ENCODE measurements at regions not wholly inside any gene's neighbourhood (a gene's known extent, or its start where the extent isn't known, plus 50 kb on each side); places are given as distances from the start of the nearest gene placed in this dataset.

DNA sequence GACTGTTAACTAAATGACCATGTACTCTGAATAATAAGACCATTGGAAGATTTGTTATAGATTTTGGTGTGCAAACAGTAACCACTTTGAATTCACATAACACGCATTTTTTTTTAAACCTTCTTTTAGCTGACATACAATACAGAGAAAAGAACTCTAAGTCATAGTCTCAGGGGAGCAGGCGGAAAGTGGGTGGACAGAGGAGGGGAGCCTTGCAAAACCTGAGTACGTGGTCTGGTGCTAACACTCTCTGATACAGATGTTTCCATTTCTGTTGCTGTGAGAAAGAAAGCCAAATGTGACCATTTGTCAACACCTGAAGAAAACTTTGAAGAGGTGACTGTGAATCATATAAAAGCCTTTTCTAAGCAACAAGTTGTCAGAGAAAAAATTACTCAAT is 151.8 kb upstream of the GCFC2 start:
- Histone ChIP-seq H3K4me3 (ENCODE audit: low read length) (no peak overlapping the region), H2AFZ (ENCODE audit: low read length) (no peak overlapping the region), H4K20me1 (ENCODE audit: low read length) (no peaks in the 10 kb centered on the region), H3K9ac (ENCODE audit: low read length) (no peak overlapping the region), H3K36me3 (ENCODE audit: low read depth, low read length) (no peaks in the 10 kb centered on the region), H3K4me1 (ENCODE audit: insufficient read depth, low read length) (no peaks in the 10 kb centered on the region), H3F3A (ENCODE audit: low read length, unreplicated experiment) (no peaks in the 10 kb centered on the region), H3K9me3 (ENCODE audit: low read length) (no peaks in the 10 kb centered on the region), H3K79me2 (ENCODE audit: low read length) (no peaks in the 10 kb centered on the region), H3K4me2 (ENCODE audit: low read length) (no peak overlapping the region), H3K27ac (ENCODE audit: low read length) (no peak overlapping the region), H3K9me2 (replicated peaks; ENCODE audit: low read length) (no peaks in the 10 kb centered on the region), H3K27me3 (ENCODE audit: low read length) (peaks cover 38% of the 10 kb centered on the region)
- ATAC-seq: no peak
- TF ChIP-seq EZH2 (IDR thresholded peaks at IDR 0.05; ENCODE audit: low read length, unreplicated experiment) (no peak), EZH2phosphoT487 (IDR thresholded peaks at IDR 0.05; ENCODE audit: borderline replicate concordance, low read length) (no peak)
- TF ChIP-seq, protein P1, sequence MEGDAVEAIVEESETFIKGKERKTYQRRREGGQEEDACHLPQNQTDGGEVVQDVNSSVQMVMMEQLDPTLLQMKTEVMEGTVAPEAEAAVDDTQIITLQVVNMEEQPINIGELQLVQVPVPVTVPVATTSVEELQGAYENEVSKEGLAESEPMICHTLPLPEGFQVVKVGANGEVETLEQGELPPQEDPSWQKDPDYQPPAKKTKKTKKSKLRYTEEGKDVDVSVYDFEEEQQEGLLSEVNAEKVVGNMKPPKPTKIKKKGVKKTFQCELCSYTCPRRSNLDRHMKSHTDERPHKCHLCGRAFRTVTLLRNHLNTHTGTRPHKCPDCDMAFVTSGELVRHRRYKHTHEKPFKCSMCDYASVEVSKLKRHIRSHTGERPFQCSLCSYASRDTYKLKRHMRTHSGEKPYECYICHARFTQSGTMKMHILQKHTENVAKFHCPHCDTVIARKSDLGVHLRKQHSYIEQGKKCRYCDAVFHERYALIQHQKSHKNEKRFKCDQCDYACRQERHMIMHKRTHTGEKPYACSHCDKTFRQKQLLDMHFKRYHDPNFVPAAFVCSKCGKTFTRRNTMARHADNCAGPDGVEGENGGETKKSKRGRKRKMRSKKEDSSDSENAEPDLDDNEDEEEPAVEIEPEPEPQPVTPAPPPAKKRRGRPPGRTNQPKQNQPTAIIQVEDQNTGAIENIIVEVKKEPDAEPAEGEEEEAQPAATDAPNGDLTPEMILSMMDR (conservative IDR thresholded peaks at IDR 0.05; ENCODE audit: low read depth, low read length): no peak
- ChIA-PET POLR2A (ENCODE audit: unreplicated experiment) (no interaction called here), CTCF (no interaction called here)
- intact Hi-C loops (cut with micrococcal nuclease): no loop called here
- DNase-seq: no peak
- BruUV-seq (replicated peaks): no TSS peak

DNA sequence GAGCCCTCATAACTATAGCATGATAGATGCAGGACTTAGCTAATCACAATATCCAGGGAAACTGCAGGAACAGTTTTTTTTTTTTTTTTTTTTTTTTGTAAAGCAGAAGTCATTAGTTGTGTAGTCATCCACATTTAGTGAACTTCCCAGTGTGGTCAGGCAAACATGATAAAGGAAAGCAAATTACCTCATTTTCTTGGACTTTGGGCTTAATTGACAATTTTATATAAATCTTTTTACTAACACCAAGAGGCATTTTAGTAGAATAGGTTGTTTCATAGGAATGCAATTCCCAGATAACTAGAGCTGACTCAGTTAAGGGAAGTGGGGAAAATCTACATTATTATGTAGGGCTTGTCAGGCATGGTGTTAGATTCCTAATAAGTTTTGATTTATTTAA is 142.7 kb upstream of the GCFC2 start:
- TF ChIP-seq, protein P1 (conservative IDR thresholded peaks at IDR 0.05; ENCODE audit: low read depth, low read length): no peak
- TF ChIP-seq EZH2phosphoT487 (IDR thresholded peaks at IDR 0.05; ENCODE audit: borderline replicate concordance, low read length) (no peak), EZH2 (IDR thresholded peaks at IDR 0.05; ENCODE audit: low read length, unreplicated experiment) (no peak)
- Histone ChIP-seq H4K20me1 (ENCODE audit: low read length) (no peaks in the 10 kb centered on the region), H3K27me3 (ENCODE audit: low read length) (peaks cover 18% of the 10 kb centered on the region), H2AFZ (ENCODE audit: low read length) (no peak overlapping the region), H3K9me2 (replicated peaks; ENCODE audit: low read length) (no peaks in the 10 kb centered on the region), H3K4me2 (ENCODE audit: low read length) (no peak overlapping the region), H3F3A (ENCODE audit: low read length, unreplicated experiment) (no peaks in the 10 kb centered on the region), H3K79me2 (ENCODE audit: low read length) (no peaks in the 10 kb centered on the region), H3K9me3 (ENCODE audit: low read length) (no peaks in the 10 kb centered on the region), H3K27ac (ENCODE audit: low read length) (no peak overlapping the region), H3K9ac (ENCODE audit: low read length) (no peak overlapping the region), H3K4me1 (ENCODE audit: insufficient read depth, low read length) (no peaks in the 10 kb centered on the region), H3K4me3 (ENCODE audit: low read length) (no peak overlapping the region), H3K36me3 (ENCODE audit: low read depth, low read length) (no peaks in the 10 kb centered on the region)
- no TSS peak for BruUV-seq (replicated peaks)
- ATAC-seq (no peak), DNase-seq (no peak)
- intact Hi-C loops (cut with micrococcal nuclease): no loop called here
- CTCF ChIA-PET: no interaction called here
- POLR2A ChIA-PET (ENCODE audit: unreplicated experiment): no interaction called here

DNA sequence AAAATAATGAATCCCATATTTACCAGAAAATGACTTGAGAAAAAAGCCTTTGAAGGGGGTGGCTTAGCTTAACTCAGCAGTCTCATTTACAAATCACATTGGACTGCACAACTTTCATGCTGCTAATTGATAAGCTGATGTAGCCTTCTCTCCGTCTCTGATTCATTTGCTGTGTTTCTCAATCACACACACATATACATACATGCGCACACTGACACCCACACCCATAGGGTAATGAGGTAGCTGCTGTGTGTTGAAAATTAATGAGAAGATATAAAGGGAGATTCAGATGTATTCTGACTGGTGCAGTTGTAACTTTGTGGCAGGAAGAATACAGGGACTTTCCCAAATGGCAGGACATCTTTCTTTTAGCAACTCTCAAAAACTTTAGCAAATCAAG is 141.9 kb upstream of the GCFC2 start:
- ChIA-PET CTCF (no interaction called here), POLR2A (ENCODE audit: unreplicated experiment) (no interaction called here)
- Histone ChIP-seq H3K9ac (ENCODE audit: low read length) (no peak overlapping the region), H4K20me1 (ENCODE audit: low read length) (no peaks in the 10 kb centered on the region), H3K9me3 (ENCODE audit: low read length) (no peaks in the 10 kb centered on the region), H3K27me3 (ENCODE audit: low read length) (peaks cover 22% of the 10 kb centered on the region), H3K4me1 (ENCODE audit: insufficient read depth, low read length) (no peaks in the 10 kb centered on the region), H3F3A (ENCODE audit: low read length, unreplicated experiment) (no peaks in the 10 kb centered on the region), H2AFZ (ENCODE audit: low read length) (no peak overlapping the region), H3K36me3 (ENCODE audit: low read depth, low read length) (no peaks in the 10 kb centered on the region), H3K79me2 (ENCODE audit: low read length) (no peaks in the 10 kb centered on the region), H3K4me2 (ENCODE audit: low read length) (no peak overlapping the region), H3K27ac (ENCODE audit: low read length) (no peak overlapping the region), H3K9me2 (replicated peaks; ENCODE audit: low read length) (no peaks in the 10 kb centered on the region), H3K4me3 (ENCODE audit: low read length) (no peak overlapping the region)
- ATAC-seq: no peak
- intact Hi-C loops (cut with micrococcal nuclease): no loop called here
- no peak for DNase-seq
- BruUV-seq (replicated peaks): no TSS peak
- TF ChIP-seq EZH2 (IDR thresholded peaks at IDR 0.05; ENCODE audit: low read length, unreplicated experiment) (no peak), EZH2phosphoT487 (IDR thresholded peaks at IDR 0.05; ENCODE audit: borderline replicate concordance, low read length) (no peak)
- TF ChIP-seq, protein P1 (conservative IDR thresholded peaks at IDR 0.05; ENCODE audit: low read depth, low read length): no peak
